ENCODE measurements at regions not wholly inside any gene's neighbourhood (a gene's known extent, or its start where the extent isn't known, plus 50 kb on each side); places are given as distances from the start of the nearest gene placed in this dataset.

DNA sequence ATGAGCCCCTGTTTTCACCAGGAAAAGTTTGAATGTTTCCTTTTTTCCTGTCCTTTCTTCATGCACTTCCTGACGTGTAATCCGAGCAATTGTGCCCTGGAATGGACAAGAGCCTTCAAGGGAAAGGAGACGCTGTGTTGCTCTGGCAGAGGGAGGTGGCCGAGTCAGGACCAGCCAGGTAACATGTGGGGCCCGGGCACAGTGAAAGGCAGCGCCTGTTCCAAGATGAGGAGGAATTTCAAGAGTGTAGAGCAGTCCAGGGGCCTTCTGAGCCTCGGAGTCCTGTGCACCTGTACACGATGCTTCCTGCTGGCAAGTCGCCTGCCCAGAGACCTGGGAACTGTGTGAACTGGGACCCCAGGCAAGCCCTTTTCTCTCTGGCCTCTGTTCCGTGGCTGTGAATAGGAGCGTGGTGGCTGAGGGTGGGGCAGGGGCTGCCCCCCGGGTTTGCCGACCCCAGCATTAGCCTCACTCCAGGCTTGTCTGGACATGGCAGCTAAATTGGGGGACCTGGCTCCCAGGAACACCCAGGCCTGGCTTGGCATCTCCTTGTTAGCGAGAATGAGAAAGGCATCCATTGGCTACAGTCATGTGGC is 92.0 kb downstream of the MYEOV start:
- Histone ChIP-seq H4K8ac (ENCODE audit: low read depth in 2 of 2, low read length in 2 of 2) (no peak overlapping the region), H3K9ac (ENCODE audit: low read depth, low read length) (no peak overlapping the region), H4K5ac (ENCODE audit: low read depth, low read length) (no peak overlapping the region), H3K4ac (ENCODE audit: low read depth, low read length) (no peak overlapping the region), H3K14ac (replicated peaks; ENCODE audit: low read depth, low read length) (no peak overlapping the region), H2AFZ (replicated peaks; ENCODE audit: low read length, poor library complexity) (no peak overlapping the region), H3K4me1 (ENCODE audit: control insufficient read depth, insufficient read depth, low read length) (0 out of 2 replicates have a peak, but pooled peaks cover under 1% of the 10 kb centered on the region), H4K20me1 (ENCODE audit: insufficient read depth, low read length) (no peaks in the 10 kb centered on the region), H3K36me3 (ENCODE audit: control insufficient read depth, insufficient read depth, low read length) (no peaks in the 10 kb centered on the region), H4K91ac (ENCODE audit: insufficient read depth, low read depth, low read length) (no peak overlapping the region), H3K27ac (ENCODE audit: insufficient read depth, low read length) (no peak overlapping the region), H3K23ac (ENCODE audit: low read depth, low read length) (no peak overlapping the region), H2BK5ac (ENCODE audit: low read depth, low read length, poor library complexity, severe bottlenecking) (no peak overlapping the region), H3K27me3 (ENCODE audit: control insufficient read depth, insufficient read depth, low read length) (peaks cover 4% of the 10 kb centered on the region; the same call in 1 of the 2 replicates), H2BK15ac (ENCODE audit: low read depth, low read length) (no peak overlapping the region), H2AK5ac (ENCODE audit: low read depth, low read length) (no peak overlapping the region), H3K18ac (ENCODE audit: low read depth, low read length) (no peak overlapping the region), H2BK20ac (ENCODE audit: low read depth, low read length) (no peak overlapping the region), H3K4me2 (ENCODE audit: low read depth, low read length) (no peak overlapping the region), H3K9me3 (ENCODE audit: control insufficient read depth, insufficient read depth, low read length) (peaks cover 11% of the 10 kb centered on the region), H2BK120ac (ENCODE audit: low read depth, low read length) (no peak overlapping the region), H3K56ac (ENCODE audit: extremely low read depth, insufficient read depth, low read length) (no peak overlapping the region), H2AK9ac (replicated peaks; ENCODE audit: low read depth, low read length, poor library complexity) (no peak overlapping the region), H3K79me1 (ENCODE audit: low read depth in 1 of 2, low read length in 2 of 2) (no peaks in the 10 kb centered on the region), H3K9me1 (ENCODE audit: insufficient read depth, low read length) (no peaks in the 10 kb centered on the region), H3K4me3 (ENCODE audit: insufficient read depth, low read depth, low read length) (no peak overlapping the region)
- dilution Hi-C loops (cut with HindIII; ENCODE audit: low sequenced_read_pairs, unreplicated experiment): no loop called here
- TF ChIP-seq, protein P1, sequence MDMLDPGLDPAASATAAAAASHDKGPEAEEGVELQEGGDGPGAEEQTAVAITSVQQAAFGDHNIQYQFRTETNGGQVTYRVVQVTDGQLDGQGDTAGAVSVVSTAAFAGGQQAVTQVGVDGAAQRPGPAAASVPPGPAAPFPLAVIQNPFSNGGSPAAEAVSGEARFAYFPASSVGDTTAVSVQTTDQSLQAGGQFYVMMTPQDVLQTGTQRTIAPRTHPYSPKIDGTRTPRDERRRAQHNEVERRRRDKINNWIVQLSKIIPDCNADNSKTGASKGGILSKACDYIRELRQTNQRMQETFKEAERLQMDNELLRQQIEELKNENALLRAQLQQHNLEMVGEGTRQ (IDR thresholded peaks at IDR 0.05; ENCODE audit: low read depth, low read length): no peak
- TF ChIP-seq MAFK (IDR thresholded peaks at IDR 0.05; ENCODE audit: low read depth, low read length): no peak
- TF ChIP-seq BHLHE40 (IDR thresholded peaks at IDR 0.05; ENCODE audit: low read depth, low read length): no peak
- no peak for TF ChIP-seq MXI1 (IDR thresholded peaks at IDR 0.05; ENCODE audit: borderline replicate concordance, low read depth, low read length)
- intact Hi-C loops (cut with micrococcal nuclease): no loop called here
- no peak for ATAC-seq (ENCODE audit: low read depth)
- in situ Hi-C loops (cut with MboI; ENCODE audit: low sequenced_read_pairs): no loop called here
- BruUV-seq (replicated peaks): no TSS peak
- ChIA-PET CTCF (no interaction called here), POLR2A (ENCODE audit: unreplicated experiment) (no interaction called here)
- WGBS, 2 experiments (ENCODE audit: extremely low coverage in 2 of 2, insufficient read length in 1 of 2): 93% methylated on average over 5 of the region's 14 CpGs; no CpG with 5 or more reads in 1 of the 2 experiments
- DNase-seq: no peak

Data from IMR-90 (cell line).